Neural cell (in vitro differentiated cells): ENCODE measurements at regions not wholly inside any gene's neighbourhood (a gene's known extent, or its start where the extent isn't known, plus 50 kb on each side); places are given as distances from the start of the nearest gene placed in this dataset.

Source experiments
- H2AFZ ChIP-seq: fragments of 200-600, 300-800 bp; sonication (generic), shearing (Covaris generic); 2 replicates; pipeline ENCODE4 v1.6.0; 2014; ENCODE audit warnings: low read depth, mild to moderate bottlenecking, antibody characterized with exemption, low read length, moderate library complexity
- H3F3A ChIP-seq: fragments of 200-600 bp; shearing (Covaris generic); 2 replicates; pipeline ENCODE4 v1.6.1; 2016; ENCODE audit warnings: mild to moderate bottlenecking, moderate library complexity, mixed read lengths, antibody characterized with exemption, low read length; ENCODE audit not compliant: insufficient read depth, poor library complexity, severe bottlenecking
- H3K27ac ChIP-seq: fragments of 200-600, 300-800 bp; sonication (generic), shearing (Covaris generic); 2 replicates; pipeline ENCODE4 v1.5.1; 2014; ENCODE audit warnings: mild to moderate bottlenecking, low read length, moderate library complexity
- H3K27me3 ChIP-seq: fragments of 300-800, 200-600 bp; sonication (generic), shearing (Covaris generic); 2 replicates; pipeline ENCODE4 v1.6.0; 2014; ENCODE audit warnings: mild to moderate bottlenecking, low read depth, low read length, moderate library complexity; ENCODE audit not compliant: insufficient read depth
- H3K36me3 ChIP-seq: fragments of 300-800, 200-600 bp; sonication (generic), shearing (Covaris generic); 2 replicates; pipeline ENCODE4 v1.5.1; 2014; ENCODE audit warnings: mild to moderate bottlenecking, antibody characterized with exemption, low read length, moderate library complexity; ENCODE audit not compliant: insufficient read depth
- H3K4me2 ChIP-seq: fragments of 300-800, 200-600 bp; sonication (generic), shearing (Covaris generic); 2 replicates; pipeline ENCODE4 v1.6.0; 2014; ENCODE audit warnings: mild to moderate bottlenecking, low read length
- H3K4me3 ChIP-seq: fragments of 300-800, 200-600 bp; sonication (generic), shearing (Covaris generic); 2 replicates; pipeline ENCODE4 v1.5.1; 2014; ENCODE audit warnings: mild to moderate bottlenecking, low read length, moderate library complexity
- H3K79me2 ChIP-seq: fragments of 200-600 bp; shearing (Covaris generic); replicated peaks from 2 replicates; pipeline ENCODE4 v1.6.0; 2014; ENCODE audit warnings: mild to moderate bottlenecking, low read length, moderate library complexity; ENCODE audit not compliant: insufficient read depth
- H3K9ac ChIP-seq: fragments of 300-800, 200-600 bp; sonication (generic), shearing (Covaris generic); 2 replicates; pipeline ENCODE4 v1.6.1; 2016; ENCODE audit warnings: mild to moderate bottlenecking, low read length, mixed read lengths
- H3K9me2 ChIP-seq: fragments of 200-600 bp; shearing (Covaris generic); 2 replicates; pipeline ENCODE4 v1.6.1; 2016; ENCODE audit warnings: mild to moderate bottlenecking, low read length, mixed read lengths; ENCODE audit not compliant: insufficient read depth
- H3K9me3 ChIP-seq: fragments of 200-600, 300-800 bp; sonication (generic), shearing (Covaris generic); 2 replicates; pipeline ENCODE4 v1.6.1; 2016; ENCODE audit warnings: mild to moderate bottlenecking, mixed run types, low read length, moderate library complexity, mixed read lengths
- H4K20me1 ChIP-seq: fragments of 200-600 bp; shearing (Covaris generic); 2 replicates; pipeline ENCODE4 v1.6.1; 2016; ENCODE audit warnings: mild to moderate bottlenecking, mixed run types; ENCODE audit not compliant: insufficient read depth
- CTCF ChIP-seq: fragments of 450-650 bp; IDR thresholded peaks from 2 replicates; pipeline ENCODE4 v1.5.1; 2014; ENCODE audit warnings: antibody characterized with exemption, mild to moderate bottlenecking, moderate library complexity; ENCODE audit not compliant: poor library complexity, severe bottlenecking
- EP300 ChIP-seq: fragments of 450-650 bp; conservative IDR thresholded peaks from 2 replicates; pipeline ENCODE4 v1.6.1; 2014; ENCODE audit warnings: antibody characterized with exemption, mild to moderate bottlenecking, moderate library complexity; ENCODE audit not compliant: poor library complexity, severe bottlenecking
- EZH2 ChIP-seq: fragments of 200-600, 300-800 bp; shearing (Covaris generic), sonication (generic); IDR thresholded peaks from 2 replicates; pipeline ENCODE4 v1.6.1; 2014; ENCODE audit warnings: antibody characterized with exemption, low read length, borderline replicate concordance, mild to moderate bottlenecking; ENCODE audit not compliant: insufficient read depth, poor library complexity, severe bottlenecking
- MXI1 ChIP-seq: fragments of 450-650 bp; conservative IDR thresholded peaks from 2 replicates; pipeline ENCODE4 v1.6.1; 2014; ENCODE audit warnings: antibody characterized with exemption, mild to moderate bottlenecking; ENCODE audit not compliant: poor library complexity, severe bottlenecking
- POLR2AphosphoS5 ChIP-seq: IDR thresholded peaks from 2 replicates; pipeline ENCODE4 v1.6.1; 2012
- RAD21 ChIP-seq: fragments of 450-650 bp; conservative IDR thresholded peaks from 2 replicates; pipeline ENCODE4 v1.6.1; 2014; ENCODE audit warnings: antibody characterized with exemption, mild to moderate bottlenecking, moderate library complexity
- REST ChIP-seq: IDR thresholded peaks from 2 replicates; pipeline ENCODE4 v1.6.1; 2012; ENCODE audit warnings: borderline replicate concordance
- SMC3 ChIP-seq: fragments of 450-650 bp; conservative IDR thresholded peaks from 2 replicates; pipeline ENCODE4 v1.6.1; 2014; ENCODE audit warnings: antibody characterized with exemption, mild to moderate bottlenecking, moderate library complexity; ENCODE audit not compliant: poor library complexity
- TAF1 ChIP-seq: IDR thresholded peaks from 2 replicates; pipeline ENCODE4 v1.6.1; 2012; ENCODE audit warnings: low read depth

- no peaks in the 10 kb centered on the region for H3K9me3 ChIP-seq
- H3K9ac ChIP-seq = no peak overlapping the region
- no peaks in the 10 kb centered on the region for H3K79me2 ChIP-seq
- no peak overlapping the region for H3K4me2 ChIP-seq
- no peak overlapping the region for H2AFZ ChIP-seq
- no peak overlapping the region for H3K4me3 ChIP-seq
- H3K27me3 ChIP-seq = no peaks in the 10 kb centered on the region
- no peaks in the 10 kb centered on the region for H4K20me1 ChIP-seq
- no peaks in the 10 kb centered on the region for H3F3A ChIP-seq
- no peak for TF ChIP-seq EZH2
- TF ChIP-seq SMC3 = no peak
- TF ChIP-seq REST = no peak
- TF ChIP-seq CTCF = no peak
- no peak for TF ChIP-seq TAF1
- no peak for TF ChIP-seq POLR2AphosphoS5
- TF ChIP-seq EP300 = no peak
- no peak for TF ChIP-seq MXI1
- no peak for TF ChIP-seq RAD21
- no peaks in the 10 kb centered on the region for H3K36me3 ChIP-seq
- no peak overlapping the region for H3K27ac ChIP-seq
- H3K9me2 ChIP-seq = no peaks in the 10 kb centered on the region
Measured at GRCh38 chr20:1712634-1713624, 55.4 kb upstream of the SIRPG start.

- no peaks in the 10 kb centered on the region for H3K79me2 ChIP-seq
- no peak overlapping the region for H3K4me2 ChIP-seq
- H4K20me1 ChIP-seq = no peaks in the 10 kb centered on the region
- H3K27ac ChIP-seq = no peak overlapping the region
- no peaks in the 10 kb centered on the region for H3K27me3 ChIP-seq
- no peak overlapping the region for H3K4me3 ChIP-seq
- no peaks in the 10 kb centered on the region for H3K9me3 ChIP-seq
- no peak overlapping the region for H3K9ac ChIP-seq
- no peak for TF ChIP-seq RAD21
- TF ChIP-seq TAF1 = no peak
- no peak for TF ChIP-seq MXI1
- no peak for TF ChIP-seq SMC3
- TF ChIP-seq REST = no peak
- H3K9me2 ChIP-seq = no peaks in the 10 kb centered on the region
- H2AFZ ChIP-seq = no peak overlapping the region
- H3K36me3 ChIP-seq = no peaks in the 10 kb centered on the region
- no peaks in the 10 kb centered on the region for H3F3A ChIP-seq
Measured at GRCh38 chr20:1711826-1712601, 54.4 kb upstream of the SIRPG start.
